Activated CD8-positive, alpha-beta T cell treated with anti-CD3 and anti-CD28 coated beads for 36 hours (primary cell): ENCODE measurements at regions not wholly inside any gene's neighbourhood (a gene's known extent, or its start where the extent isn't known, plus 50 kb on each side); places are given as distances from the start of the nearest gene placed in this dataset.
"Not testable (repeated sequence)": the region's sequence is repeated elsewhere in the genome, so short reads cannot be mapped to it uniquely, and the experiment has no call there.

Experiments
- ATAC-seq: fragments of 200-7000 bp; cut with Tn5 transposase; one replicate; pipeline ENCODE4 v1.10.0; 2021; ENCODE audit warnings: mild to moderate bottlenecking, moderate library complexity
- CTCF ChIA-PET: fragments of 350-600 bp; sonication (Branson Sonifier 250); formaldehyde crosslinking; loops from one replicate; lab custom pipeline; 2021; ENCODE audit warnings: antibody characterized with exemption; lab: Charles Lee
- POLR2A ChIA-PET: fragments of 350-600 bp; sonication (Branson Sonifier 250); formaldehyde crosslinking; loops from one replicate; lab custom pipeline; 2021; ENCODE audit warnings: antibody characterized with exemption; lab: Charles Lee
- DNase-seq: peaks from one replicate; pipeline ENCODE4 v3.0.0-alpha.2; 2020
- H3K27ac Mint-ChIP-seq: one replicate; pipeline ENCODE4 v1.8.0; 2021; ENCODE audit warnings: mild to moderate bottlenecking, mixed read lengths
- H3K27me3 Mint-ChIP-seq: one replicate; pipeline ENCODE4 v1.8.0; 2021; ENCODE audit warnings: mixed read lengths
- H3K36me3 Mint-ChIP-seq: one replicate; pipeline ENCODE4 v1.8.0; 2021; ENCODE audit warnings: low read depth, mixed read lengths
- H3K4me1 Mint-ChIP-seq: one replicate; pipeline ENCODE4 v1.8.0; 2021; ENCODE audit warnings: low read depth, mixed read lengths
- H3K4me3 Mint-ChIP-seq: one replicate; pipeline ENCODE4 v1.8.0; 2021; ENCODE audit warnings: mild to moderate bottlenecking, moderate library complexity, mixed read lengths
- H3K9me3 Mint-ChIP-seq: one replicate; pipeline ENCODE4 v1.8.0; 2021; ENCODE audit warnings: mixed read lengths
- intact Hi-C: fragments of 100-400 bp; cut with micrococcal nuclease; formaldehyde crosslinking; loops from one replicate; pipeline ENCODE4 v1.10.0; 2022
- TF ChIP-seq, protein P1 (sequence below): fragments of 200-600 bp; IDR thresholded peaks from one replicate; pipeline ENCODE4 v1.8.0; 2022; ENCODE audit warnings: antibody characterized with exemption, mild to moderate bottlenecking

DNA sequence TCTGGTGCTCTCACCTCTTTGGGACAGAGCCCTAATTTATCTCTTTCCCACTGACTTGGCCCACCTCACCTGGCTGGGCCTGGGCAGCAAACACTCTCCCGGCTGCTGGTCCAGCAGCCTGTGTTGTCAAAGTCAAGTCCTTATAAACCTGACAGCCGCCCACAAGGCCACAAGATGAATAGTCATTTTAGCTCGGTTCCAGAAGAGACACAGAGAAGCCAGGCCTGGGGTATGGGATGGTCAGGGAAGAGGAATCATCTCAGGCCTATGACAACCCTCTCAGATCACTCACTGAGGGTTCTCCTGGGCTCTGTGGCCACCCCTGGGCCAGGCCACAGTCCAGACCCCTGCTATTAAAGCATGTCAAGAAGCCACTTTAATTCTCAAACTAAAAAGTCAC is 158.5 kb downstream of the FOXD2 start:
- intact Hi-C loops: no loop called here
- no peak for DNase-seq
- ATAC-seq: no peak
- ChIA-PET CTCF (no interaction called here), POLR2A (no interaction called here)
- peaks cover 2% of the 10 kb centered on the region for H3K36me3 Mint-ChIP-seq
- peaks cover 36% of the 10 kb centered on the region for H3K27me3 Mint-ChIP-seq
- no peak overlapping the region for H3K4me3 Mint-ChIP-seq
- H3K27ac Mint-ChIP-seq: no peak overlapping the region
- H3K4me1 Mint-ChIP-seq: no peaks in the 10 kb centered on the region
- TF ChIP-seq, protein P1, sequence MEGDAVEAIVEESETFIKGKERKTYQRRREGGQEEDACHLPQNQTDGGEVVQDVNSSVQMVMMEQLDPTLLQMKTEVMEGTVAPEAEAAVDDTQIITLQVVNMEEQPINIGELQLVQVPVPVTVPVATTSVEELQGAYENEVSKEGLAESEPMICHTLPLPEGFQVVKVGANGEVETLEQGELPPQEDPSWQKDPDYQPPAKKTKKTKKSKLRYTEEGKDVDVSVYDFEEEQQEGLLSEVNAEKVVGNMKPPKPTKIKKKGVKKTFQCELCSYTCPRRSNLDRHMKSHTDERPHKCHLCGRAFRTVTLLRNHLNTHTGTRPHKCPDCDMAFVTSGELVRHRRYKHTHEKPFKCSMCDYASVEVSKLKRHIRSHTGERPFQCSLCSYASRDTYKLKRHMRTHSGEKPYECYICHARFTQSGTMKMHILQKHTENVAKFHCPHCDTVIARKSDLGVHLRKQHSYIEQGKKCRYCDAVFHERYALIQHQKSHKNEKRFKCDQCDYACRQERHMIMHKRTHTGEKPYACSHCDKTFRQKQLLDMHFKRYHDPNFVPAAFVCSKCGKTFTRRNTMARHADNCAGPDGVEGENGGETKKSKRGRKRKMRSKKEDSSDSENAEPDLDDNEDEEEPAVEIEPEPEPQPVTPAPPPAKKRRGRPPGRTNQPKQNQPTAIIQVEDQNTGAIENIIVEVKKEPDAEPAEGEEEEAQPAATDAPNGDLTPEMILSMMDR: no peak
- peaks cover 6% of the 10 kb centered on the region for H3K9me3 Mint-ChIP-seq

DNA sequence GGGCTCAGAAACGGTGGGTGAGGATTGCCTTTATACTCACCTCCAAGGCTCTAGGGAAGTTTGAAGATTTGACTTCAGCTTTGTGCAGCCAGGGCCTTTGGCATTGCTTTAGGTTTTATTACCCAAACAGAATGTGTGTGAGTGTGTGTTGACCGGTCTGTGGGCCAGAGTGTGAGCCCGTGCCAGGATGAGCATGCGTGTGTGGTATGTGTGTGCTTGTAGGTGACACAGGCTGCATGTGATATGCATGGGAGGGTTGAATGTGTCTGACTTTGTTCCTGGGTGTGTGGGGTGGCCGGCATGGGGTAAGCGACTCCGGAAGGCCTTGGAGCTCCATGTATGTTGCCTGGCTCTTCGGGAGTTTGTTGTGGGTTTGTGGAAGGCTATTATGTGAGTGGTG is 160.5 kb downstream of the FOXD2 start:
- H3K4me1 Mint-ChIP-seq: no peaks in the 10 kb centered on the region
- no peak overlapping the region for H3K4me3 Mint-ChIP-seq
- CTCF ChIA-PET: no interaction called here
- ATAC-seq: no peak
- peaks cover 36% of the 10 kb centered on the region for H3K27me3 Mint-ChIP-seq
- H3K27ac Mint-ChIP-seq: no peak overlapping the region
- H3K9me3 Mint-ChIP-seq: peaks cover 18% of the 10 kb centered on the region
- peaks cover 2% of the 10 kb centered on the region for H3K36me3 Mint-ChIP-seq
- TF ChIP-seq, protein P1: no peak
- POLR2A ChIA-PET: no interaction called here
- intact Hi-C loops: no loop called here
- no peak for DNase-seq

DNA sequence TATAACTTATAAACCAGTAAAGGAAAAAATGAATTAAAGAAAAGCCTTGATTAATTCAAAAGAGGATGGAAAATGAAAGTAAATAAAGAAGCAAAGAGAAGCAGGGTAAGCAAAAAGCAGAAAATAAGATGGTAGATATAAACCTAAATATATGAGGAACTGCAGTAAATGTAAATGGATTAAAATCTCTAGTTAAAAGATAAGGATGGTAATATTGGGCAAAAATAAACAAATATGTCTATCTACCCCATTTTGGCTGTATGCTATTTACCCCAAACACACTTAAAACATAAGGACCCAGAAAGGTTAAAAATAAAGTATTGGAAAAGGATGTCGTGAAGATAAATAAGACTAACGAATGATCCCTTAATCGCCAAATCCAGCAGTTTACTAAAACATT is 161.9 kb downstream of the FOXD2 start:
- TF ChIP-seq, protein P1: no peak
- H3K4me3 Mint-ChIP-seq: no peak overlapping the region
- peaks cover 2% of the 10 kb centered on the region for H3K36me3 Mint-ChIP-seq
- H3K27me3 Mint-ChIP-seq: peaks cover 29% of the 10 kb centered on the region
- CTCF ChIA-PET: no interaction called here
- H3K27ac Mint-ChIP-seq: no peak overlapping the region
- H3K9me3 Mint-ChIP-seq: peaks cover 18% of the 10 kb centered on the region
- POLR2A ChIA-PET: no interaction called here
- DNase-seq (no peak), ATAC-seq (no peak)
- no peaks in the 10 kb centered on the region for H3K4me1 Mint-ChIP-seq
- intact Hi-C loops: no loop called here

DNA sequence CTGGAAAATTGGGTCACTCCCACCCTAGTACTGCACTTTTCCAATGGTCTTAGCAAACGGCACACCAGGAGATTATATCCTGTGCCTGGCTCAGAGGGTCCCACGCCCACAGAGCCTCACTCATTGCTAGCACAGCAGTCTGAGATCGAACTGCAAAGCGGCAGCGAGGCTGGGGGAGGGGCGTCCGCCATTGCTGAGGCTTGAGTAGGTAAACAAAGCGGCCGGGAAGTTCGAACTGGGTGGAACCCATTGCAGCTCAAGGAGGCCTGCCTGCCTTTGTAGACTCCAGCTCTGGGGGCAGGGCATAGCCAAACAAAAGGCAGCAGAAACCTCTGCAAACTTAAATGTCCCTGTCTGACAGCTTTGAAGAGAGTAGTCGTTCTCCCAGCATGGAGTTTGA is 164.6 kb downstream of the FOXD2 start:
- H3K27ac Mint-ChIP-seq, CTCF ChIA-PET, intact Hi-C loops, ATAC-seq, POLR2A ChIA-PET, H3K36me3 Mint-ChIP-seq, H3K4me3 Mint-ChIP-seq, DNase-seq, H3K4me1 Mint-ChIP-seq: not testable (repeated sequence)
- Mint-ChIP-seq H3K27me3 (peaks cover 19% of the 10 kb centered on the region), H3K9me3 (peaks cover 19% of the 10 kb centered on the region)

DNA sequence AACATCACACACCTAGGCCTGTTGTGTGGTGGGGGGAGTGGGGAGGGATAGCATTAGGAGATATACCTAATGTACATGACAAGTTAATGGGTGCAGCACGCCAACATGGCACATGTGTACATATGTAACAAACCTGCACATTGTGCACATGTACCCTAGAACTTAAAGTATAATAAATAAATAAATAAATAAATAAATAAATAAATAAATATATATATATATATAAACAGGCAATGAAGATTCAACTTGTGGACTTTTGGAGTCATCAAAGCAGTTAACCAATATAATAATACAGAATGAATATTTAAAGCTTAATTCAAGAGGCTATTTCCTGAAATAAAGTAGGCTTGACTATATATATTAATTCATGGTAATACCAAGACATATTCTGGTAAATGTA is 167.0 kb downstream of the FOXD2 start:
- POLR2A ChIA-PET, H3K36me3 Mint-ChIP-seq: not testable (repeated sequence)

DNA sequence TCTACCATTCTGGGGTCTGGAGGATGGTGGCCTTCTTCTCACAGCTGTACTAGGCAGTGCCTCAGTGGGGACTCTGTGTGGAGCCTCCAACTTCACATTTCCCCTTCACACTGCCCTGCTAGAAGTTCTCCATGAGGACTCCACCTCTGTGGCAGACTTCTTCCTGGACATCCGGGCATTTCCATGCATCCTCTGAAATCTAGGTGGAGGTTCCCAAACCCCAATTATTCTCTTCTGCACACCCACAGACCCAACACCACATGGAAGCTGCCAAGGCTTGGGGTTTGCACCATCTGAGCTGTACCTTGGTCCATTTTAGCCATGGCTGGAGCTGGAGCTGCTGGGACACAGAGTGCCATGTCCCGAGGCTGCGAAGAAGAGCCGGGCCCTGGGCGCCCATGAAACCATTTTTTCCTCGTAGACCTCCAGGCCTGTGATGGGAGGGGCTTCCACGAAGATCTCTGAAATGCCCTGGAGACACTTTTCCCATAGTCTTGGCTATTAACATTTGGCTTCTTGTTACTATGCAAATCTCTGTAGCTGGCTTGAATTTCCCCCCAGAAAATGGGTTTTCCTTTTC is 170.5 kb downstream of the FOXD2 start:
- no peaks in the 10 kb centered on the region for H3K4me1 Mint-ChIP-seq
- CTCF ChIA-PET: no interaction called here
- no peak overlapping the region for H3K27ac Mint-ChIP-seq
- TF ChIP-seq, protein P1: no peak
- H3K4me3 Mint-ChIP-seq: no peak overlapping the region
- peaks cover 17% of the 10 kb centered on the region for H3K27me3 Mint-ChIP-seq
- ATAC-seq (no peak), DNase-seq (no peak)
- peaks cover 6% of the 10 kb centered on the region for H3K9me3 Mint-ChIP-seq
- no peaks in the 10 kb centered on the region for H3K36me3 Mint-ChIP-seq
- intact Hi-C loops: no loop called here
- POLR2A ChIA-PET: no interaction called here

More for the DNA sequence above, 167.0 kb downstream of the FOXD2 start:
- intact Hi-C loops, ATAC-seq, H3K4me3 Mint-ChIP-seq, H3K4me1 Mint-ChIP-seq, H3K27ac Mint-ChIP-seq, DNase-seq, CTCF ChIA-PET: not testable (repeated sequence)
- Mint-ChIP-seq H3K27me3 (peaks cover 19% of the 10 kb centered on the region), H3K9me3 (peaks cover 18% of the 10 kb centered on the region)
